ENCODE measurements at regions not wholly inside any gene's neighbourhood (a gene's known extent, or its start where the extent isn't known, plus 50 kb on each side); places are given as distances from the start of the nearest gene placed in this dataset.

- no peak for DNase-seq
- Mint-ChIP-seq H3K27me3 (ENCODE audit: insufficient read depth) (peaks cover 3% of the 10 kb centered on the region; the same call in 1 of the 2 replicates), H3K4me3 (no peak overlapping the region), H3K27ac (no peak overlapping the region), H3K36me3 (ENCODE audit: low read depth) (no peaks in the 10 kb centered on the region), H3K9me3 (no peaks in the 10 kb centered on the region), H3K4me1 (ENCODE audit: low read depth) (peaks cover 25% of the 10 kb centered on the region)
- TF ChIP-seq CTCF (IDR thresholded peaks at IDR 0.05): no peak
Measured at GRCh38 chr1:119225265-119225664, 84.8 kb upstream of the WARS2 start.

GRCh38 chr1:119225831-119226230, 85.4 kb upstream of the WARS2 start:
- TF ChIP-seq CTCF (IDR thresholded peaks at IDR 0.05): peak; percentile 34
- H3K36me3 Mint-ChIP-seq (ENCODE audit: low read depth): no peaks in the 10 kb centered on the region
- no peak overlapping the region for H3K27ac Mint-ChIP-seq
- H3K27me3 Mint-ChIP-seq (ENCODE audit: insufficient read depth): peaks cover 3% of the 10 kb centered on the region; the same call in 1 of the 2 replicates
- peaks cover 22% of the 10 kb centered on the region for H3K4me1 Mint-ChIP-seq (ENCODE audit: low read depth)
- DNase-seq: no peak
- no peaks in the 10 kb centered on the region for H3K9me3 Mint-ChIP-seq
- no peak overlapping the region for H3K4me3 Mint-ChIP-seq

DNA sequence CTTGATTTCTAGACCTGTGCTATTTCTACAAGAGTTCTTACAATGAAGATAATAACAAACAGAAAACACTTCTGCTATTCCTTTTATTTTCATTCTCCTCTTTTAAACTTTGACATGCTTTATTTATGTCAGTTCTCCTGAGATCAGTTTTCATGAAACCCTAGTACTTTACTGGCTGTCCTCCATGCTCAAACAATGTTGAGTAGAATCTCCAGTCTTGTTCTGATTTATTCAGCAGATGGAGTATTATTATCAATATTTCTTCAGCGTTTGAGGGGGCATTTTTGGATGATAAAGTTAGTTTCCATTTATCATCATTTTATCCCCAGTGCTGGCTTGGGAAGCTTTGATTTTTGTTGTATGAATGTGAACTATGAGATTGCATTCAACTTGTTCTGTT, 85.9 kb upstream of the WARS2 start:
- no peaks in the 10 kb centered on the region for H3K9me3 Mint-ChIP-seq
- DNase-seq: no peak
- H3K36me3 Mint-ChIP-seq (ENCODE audit: low read depth): no peaks in the 10 kb centered on the region
- H3K27ac Mint-ChIP-seq: no peak overlapping the region
- no peak overlapping the region for H3K4me3 Mint-ChIP-seq
- TF ChIP-seq CTCF (IDR thresholded peaks at IDR 0.05): no peak
- peaks cover 3% of the 10 kb centered on the region; the same call in 1 of the 2 replicates for H3K27me3 Mint-ChIP-seq (ENCODE audit: insufficient read depth)
- H3K4me1 Mint-ChIP-seq (ENCODE audit: low read depth): peaks cover 17% of the 10 kb centered on the region

GRCh38 chr1:119226913-119227312, 86.5 kb upstream of the WARS2 start:
- H3K27ac Mint-ChIP-seq: no peak overlapping the region
- H3K4me1 Mint-ChIP-seq (ENCODE audit: low read depth): peaks cover 16% of the 10 kb centered on the region
- no peaks in the 10 kb centered on the region for H3K9me3 Mint-ChIP-seq
- peaks cover 3% of the 10 kb centered on the region; the same call in 1 of the 2 replicates for H3K27me3 Mint-ChIP-seq (ENCODE audit: insufficient read depth)
- DNase-seq: no peak
- H3K4me3 Mint-ChIP-seq: no peak overlapping the region
- TF ChIP-seq CTCF (IDR thresholded peaks at IDR 0.05): no peak
- no peaks in the 10 kb centered on the region for H3K36me3 Mint-ChIP-seq (ENCODE audit: low read depth)

GRCh38 chr1:119227456-119227855, 87.0 kb upstream of the WARS2 start:
- TF ChIP-seq CTCF (IDR thresholded peaks at IDR 0.05): no peak
- no peak overlapping the region for H3K4me3 Mint-ChIP-seq
- no peaks in the 10 kb centered on the region for H3K9me3 Mint-ChIP-seq
- no peak for DNase-seq
- no peak overlapping the region for H3K27ac Mint-ChIP-seq
- H3K36me3 Mint-ChIP-seq (ENCODE audit: low read depth): no peaks in the 10 kb centered on the region
- peaks cover 16% of the 10 kb centered on the region for H3K4me1 Mint-ChIP-seq (ENCODE audit: low read depth)
- H3K27me3 Mint-ChIP-seq (ENCODE audit: insufficient read depth): peaks cover 3% of the 10 kb centered on the region; the same call in 1 of the 2 replicates
